IPS-20b (cell line): ENCODE measurements at regions not wholly inside any gene's neighbourhood (a gene's known extent, or its start where the extent isn't known, plus 50 kb on each side); places are given as distances from the start of the nearest gene placed in this dataset.
A peak's percentile ranks its signal among the peaks of the same experiment; 100 is the strongest.

Experiments
- H3K27ac ChIP-seq: one replicate; pipeline ENCODE4 v1.5.1; 2013; ENCODE audit warnings: low read length
- H3K27me3 ChIP-seq: 2 replicates; pipeline ENCODE4 v1.6.1; 2013; ENCODE audit warnings: mild to moderate bottlenecking, low read length, inconsistent platforms; ENCODE audit not compliant: insufficient read depth
- H3K36me3 ChIP-seq: 2 replicates; pipeline ENCODE4 v1.6.1; 2013; ENCODE audit warnings: low read depth, mild to moderate bottlenecking, inconsistent platforms, low read length, moderate library complexity; ENCODE audit not compliant: insufficient read depth
- H3K4me1 ChIP-seq: 2 replicates; pipeline ENCODE4 v1.6.1; 2013; ENCODE audit warnings: mild to moderate bottlenecking, control low read depth, inconsistent platforms, low read length, moderate library complexity; ENCODE audit not compliant: insufficient read depth
- H3K4me3 ChIP-seq: 2 replicates; pipeline ENCODE4 v1.5.1; 2013; ENCODE audit warnings: mild to moderate bottlenecking, low read length, inconsistent platforms
- H3K9ac ChIP-seq: 2 replicates; pipeline ENCODE4 v1.6.1; 2013; ENCODE audit warnings: low read depth, mild to moderate bottlenecking, inconsistent platforms, low read length, moderate library complexity
- H3K9me3 ChIP-seq: 2 replicates; pipeline ENCODE4 v1.6.1; 2013; ENCODE audit warnings: mild to moderate bottlenecking, low read depth, low read length, inconsistent platforms; ENCODE audit not compliant: insufficient read depth

GRCh38 chr16:59274141-59274540, 540.0 kb upstream of the GOT2 start:
- no peaks in the 10 kb centered on the region for H3K9me3 ChIP-seq
- no peak overlapping the region for H3K9ac ChIP-seq
- no peaks in the 10 kb centered on the region for H3K27me3 ChIP-seq
- no peaks in the 10 kb centered on the region for H3K36me3 ChIP-seq
- H3K27ac ChIP-seq = no peak overlapping the region
- peaks cover 4% of the 10 kb centered on the region; the same call in 1 of the 2 replicates for H3K4me1 ChIP-seq
- no peak overlapping the region for H3K4me3 ChIP-seq

GRCh38 chr16:59263955-59264354, 529.8 kb upstream of the GOT2 start:
- Histone ChIP-seq H3K27ac (no peak overlapping the region), H3K27me3 (no peaks in the 10 kb centered on the region), H3K36me3 (no peaks in the 10 kb centered on the region), H3K4me3 (no peak overlapping the region), H3K9me3 (no peaks in the 10 kb centered on the region), H3K9ac (no peak overlapping the region), H3K4me1 (peaks cover 10% of the 10 kb centered on the region; the same call in 1 of the 2 replicates)

- H3K36me3 ChIP-seq = no peaks in the 10 kb centered on the region
Observed at GRCh38 chr16:59260892-59261291, 526.8 kb upstream of the GOT2 start.

GRCh38 chr16:59259950-59260319, 525.8 kb upstream of the GOT2 start:
- H3K36me3 ChIP-seq = no peaks in the 10 kb centered on the region
- no peaks in the 10 kb centered on the region for H3K4me1 ChIP-seq
- no peaks in the 10 kb centered on the region for H3K27me3 ChIP-seq
- no peak overlapping the region for H3K27ac ChIP-seq
- no peaks in the 10 kb centered on the region for H3K9me3 ChIP-seq
- no peak overlapping the region for H3K4me3 ChIP-seq
- H3K9ac ChIP-seq = no peak overlapping the region

More at GRCh38 chr16:59260892-59261291, 526.8 kb upstream of the GOT2 start:
- Histone ChIP-seq H3K4me3 (no peak overlapping the region), H3K4me1 (no peaks in the 10 kb centered on the region), H3K27ac (no peak overlapping the region), H3K9me3 (no peaks in the 10 kb centered on the region), H3K9ac (no peak overlapping the region), H3K27me3 (no peaks in the 10 kb centered on the region)

- Histone ChIP-seq H3K36me3 (no peaks in the 10 kb centered on the region), H3K4me1 (no peaks in the 10 kb centered on the region), H3K27ac (no peak overlapping the region), H3K9me3 (no peaks in the 10 kb centered on the region), H3K9ac (no peak overlapping the region), H3K4me3 (no peak overlapping the region), H3K27me3 (no peaks in the 10 kb centered on the region)
Observed at GRCh38 chr16:59259074-59259949, 525.2 kb upstream of the GOT2 start.

- Histone ChIP-seq H3K9ac (no peak overlapping the region), H3K36me3 (no peaks in the 10 kb centered on the region), H3K4me1 (peaks cover 9% of the 10 kb centered on the region; the same call in 1 of the 2 replicates), H3K27me3 (no peaks in the 10 kb centered on the region), H3K27ac (no peak overlapping the region), H3K9me3 (no peaks in the 10 kb centered on the region), H3K4me3 (no peak overlapping the region)
Observed at GRCh38 chr16:59252317-59252716, 518.2 kb upstream of the GOT2 start.

- Histone ChIP-seq H3K4me3 (no peak overlapping the region), H3K27me3 (no peaks in the 10 kb centered on the region), H3K27ac (no peak overlapping the region), H3K36me3 (no peaks in the 10 kb centered on the region), H3K9ac (no peak overlapping the region), H3K4me1 (peaks cover 9% of the 10 kb centered on the region; the same call in 1 of the 2 replicates), H3K9me3 (no peaks in the 10 kb centered on the region)
Observed at GRCh38 chr16:59249011-59249410, 514.9 kb upstream of the GOT2 start.

GRCh38 chr16:59242556-59242955, 508.4 kb upstream of the GOT2 start:
- H3K27me3 ChIP-seq = no peaks in the 10 kb centered on the region
- H3K4me1 ChIP-seq = peaks cover 4% of the 10 kb centered on the region; the same call in 1 of the 2 replicates
- H3K9me3 ChIP-seq = no peaks in the 10 kb centered on the region
- H3K27ac ChIP-seq = no peak overlapping the region
- no peak overlapping the region for H3K4me3 ChIP-seq
- no peak overlapping the region for H3K9ac ChIP-seq
- no peaks in the 10 kb centered on the region for H3K36me3 ChIP-seq

GRCh38 chr16:59238246-59238645, 504.1 kb upstream of the GOT2 start:
- no peak overlapping the region for H3K9ac ChIP-seq
- H3K27ac ChIP-seq = no peak overlapping the region
- peaks cover 20% of the 10 kb centered on the region; the same call in 1 of the 2 replicates for H3K4me1 ChIP-seq
- H3K4me3 ChIP-seq = no peak overlapping the region
- H3K27me3 ChIP-seq = no peaks in the 10 kb centered on the region
- H3K36me3 ChIP-seq = no peaks in the 10 kb centered on the region
- no peaks in the 10 kb centered on the region for H3K9me3 ChIP-seq

- Histone ChIP-seq H3K27me3 (no peaks in the 10 kb centered on the region), H3K9ac (no peak overlapping the region), H3K9me3 (no peaks in the 10 kb centered on the region), H3K27ac (no peak overlapping the region), H3K36me3 (no peaks in the 10 kb centered on the region), H3K4me1 (peaks cover 20% of the 10 kb centered on the region; the same call in 1 of the 2 replicates), H3K4me3 (peak overlapping the region; percentile 19; the same call in 1 of the 2 replicates)
Observed at GRCh38 chr16:59236804-59237458, 502.8 kb upstream of the GOT2 start.

- Histone ChIP-seq H3K4me1 (peaks cover 4% of the 10 kb centered on the region; the same call in 1 of the 2 replicates), H3K27ac (no peak overlapping the region)
Observed at GRCh38 chr16:59224401-59224800, 490.3 kb upstream of the GOT2 start.

GRCh38 chr16:59220011-59220410, 485.9 kb upstream of the GOT2 start:
- H3K36me3 ChIP-seq = no peaks in the 10 kb centered on the region
- H3K9me3 ChIP-seq = no peaks in the 10 kb centered on the region
- H3K27ac ChIP-seq = no peak overlapping the region
- peaks cover 4% of the 10 kb centered on the region; the same call in 1 of the 2 replicates for H3K4me1 ChIP-seq
- H3K9ac ChIP-seq = no peak overlapping the region
- H3K27me3 ChIP-seq = no peaks in the 10 kb centered on the region
- no peak overlapping the region for H3K4me3 ChIP-seq

More at GRCh38 chr16:59224401-59224800, 490.3 kb upstream of the GOT2 start:
- Histone ChIP-seq H3K36me3 (no peaks in the 10 kb centered on the region), H3K27me3 (no peaks in the 10 kb centered on the region), H3K9ac (no peak overlapping the region), H3K9me3 (peaks cover 1% of the 10 kb centered on the region), H3K4me3 (no peak overlapping the region)
